SW 1271 (cell line): ENCODE measurements at regions not wholly inside any gene's neighbourhood (a gene's known extent, or its start where the extent isn't known, plus 50 kb on each side); places are given as distances from the start of the nearest gene placed in this dataset.
"Not testable (repeated sequence)": the region's sequence is repeated elsewhere in the genome, so short reads cannot be mapped to it uniquely, and the experiment has no call there.

Source experiments
- DNase-seq, 2 experiments: peaks; one replicate each; lab custom pipeline; 2025; lab: John Stamatoyannopoulos, UW

GRCh38 chr6:27854421-27854820, 57.8 kb downstream of the OR2B2 start:
- DNase-seq, result no peak

- no peak for DNase-seq
These were observed 60.8 kb downstream of the OR2B2 start for GRCh38 chr6:27851440-27851839.

GRCh38 chr6:27849001-27849400, 63.2 kb downstream of the OR2B2 start:
- DNase-seq, result not testable (repeated sequence)

- no peak for DNase-seq
These were observed 64.5 kb downstream of the OR2B2 start for GRCh38 chr6:27847706-27848105.

- no peak for DNase-seq
These were observed 71.6 kb downstream of the OR2B2 start for GRCh38 chr6:27840572-27840971.

- peak; percentile 55 to 84 for DNase-seq
These were observed 72.3 kb downstream of the OR2B2 start for GRCh38 chr6:27839626-27840475.

- peak in 1 of 2 experiments; percentile 54 for DNase-seq
These were observed 73.1 kb downstream of the OR2B2 start for GRCh38 chr6:27838945-27839625.

GRCh38 chr6:27838058-27838944, 73.9 kb downstream of the OR2B2 start:
- DNase-seq, result peak; percentile 99

- peak in 1 of 2 experiments; percentile 67 for DNase-seq
These were observed 74.6 kb downstream of the OR2B2 start for GRCh38 chr6:27837625-27838057.

- peak; percentile 51 to 88 for DNase-seq
These were observed 75.2 kb downstream of the OR2B2 start for GRCh38 chr6:27836783-27837624.

GRCh38 chr6:27836141-27836782, 75.9 kb downstream of the OR2B2 start:
- peak in 1 of 2 experiments; percentile 27 for DNase-seq

- no peak for DNase-seq
These were observed 77.2 kb downstream of the OR2B2 start for GRCh38 chr6:27834879-27835549.

- no peak for DNase-seq
These were observed 77.8 kb downstream of the OR2B2 start for GRCh38 chr6:27834384-27834783.

GRCh38 chr6:27831434-27832081, 80.6 kb downstream of the OR2B2 start:
- peak; percentile 57 to 74 for DNase-seq

- peak in 1 of 2 experiments; percentile 73 for DNase-seq
These were observed 81.4 kb downstream of the OR2B2 start for GRCh38 chr6:27830600-27831433.

GRCh38 chr6:27830212-27830599, 82.0 kb downstream of the OR2B2 start:
- no peak for DNase-seq

GRCh38 chr6:27829453-27830211, 82.6 kb downstream of the OR2B2 start:
- DNase-seq, result peak in 1 of 2 experiments; percentile 34

- not testable (repeated sequence) for DNase-seq
These were observed 84.7 kb downstream of the OR2B2 start for GRCh38 chr6:27827477-27827876.
